HTR-8/SVneo (cell line): ENCODE measurements at regions not wholly inside any gene's neighbourhood (a gene's known extent, or its start where the extent isn't known, plus 50 kb on each side); places are given as distances from the start of the nearest gene placed in this dataset.

Source experiments
- DNase-seq: peaks from one replicate; pipeline ENCODE4 v3.0.0; 2011; ENCODE audit warnings: low spot score, mixed read lengths; ENCODE audit not compliant: insufficient read length
- FAIRE-seq: peaks from 2 replicates; lab custom pipeline; 2011; peaks lifted over from hg19 to GRCh38; lab: Jason Lieb, UNC

GRCh38 chr12:98037401-98038140, 477.8 kb upstream of the TMPO start:
- DNase-seq, result no peak

GRCh38 chr12:98042668-98043067, 472.7 kb upstream of the TMPO start:
- DNase-seq (no peak), FAIRE-seq (no peak)

More at GRCh38 chr12:98037401-98038140, 477.8 kb upstream of the TMPO start:
- FAIRE-seq, result no peak

GRCh38 chr12:98045395-98045794, 470.0 kb upstream of the TMPO start:
- FAIRE-seq (no peak), DNase-seq (no peak)

GRCh38 chr12:98048326-98048725, 467.1 kb upstream of the TMPO start:
- no peak for DNase-seq
- FAIRE-seq, result no peak

- FAIRE-seq (no peak), DNase-seq (no peak)
Measured at GRCh38 chr12:98053202-98053601, 462.2 kb upstream of the TMPO start.

- FAIRE-seq (no peak), DNase-seq (no peak)
Measured at GRCh38 chr12:98057701-98058100, 457.7 kb upstream of the TMPO start.

GRCh38 chr12:98058213-98058612, 457.2 kb upstream of the TMPO start:
- DNase-seq (no peak), FAIRE-seq (no peak)

- DNase-seq (no peak), FAIRE-seq (no peak)
Measured at GRCh38 chr12:98058838-98059237, 456.6 kb upstream of the TMPO start.

GRCh38 chr12:98059659-98060343, 455.6 kb upstream of the TMPO start:
- FAIRE-seq (no peak), DNase-seq (no peak)

GRCh38 chr12:98060411-98060810, 455.0 kb upstream of the TMPO start:
- no peak for DNase-seq
- no peak for FAIRE-seq

GRCh38 chr12:98062464-98063245, 452.7 kb upstream of the TMPO start:
- DNase-seq, result no peak

GRCh38 chr12:98064501-98064900, 450.9 kb upstream of the TMPO start:
- FAIRE-seq (no peak), DNase-seq (no peak)

More at GRCh38 chr12:98062464-98063245, 452.7 kb upstream of the TMPO start:
- no peak for FAIRE-seq

- FAIRE-seq, result no peak
- no peak for DNase-seq
Measured at GRCh38 chr12:98067795-98068194, 447.6 kb upstream of the TMPO start.

GRCh38 chr12:98073610-98074009, 441.8 kb upstream of the TMPO start:
- FAIRE-seq, result no peak

GRCh38 chr12:98074286-98074685, 441.1 kb upstream of the TMPO start:
- no peak for FAIRE-seq
- DNase-seq, result no peak

More at GRCh38 chr12:98073610-98074009, 441.8 kb upstream of the TMPO start:
- no peak for DNase-seq

- FAIRE-seq (no peak), DNase-seq (no peak)
Measured at GRCh38 chr12:98084391-98084790, 431.0 kb upstream of the TMPO start.

- FAIRE-seq, result no peak
- no peak for DNase-seq
Measured at GRCh38 chr12:98085046-98085755, 430.2 kb upstream of the TMPO start.

- DNase-seq (no peak), FAIRE-seq (no peak)
Measured at GRCh38 chr12:98090731-98091130, 424.7 kb upstream of the TMPO start.

- DNase-seq (no peak), FAIRE-seq (no peak)
Measured at GRCh38 chr12:98096436-98096835, 419.0 kb upstream of the TMPO start.

GRCh38 chr12:98106031-98106683, 409.2 kb upstream of the TMPO start:
- no peak for FAIRE-seq

More at GRCh38 chr12:98106031-98106683, 409.2 kb upstream of the TMPO start:
- DNase-seq, result no peak
